ENCODE measurements at regions not wholly inside any gene's neighbourhood (a gene's known extent, or its start where the extent isn't known, plus 50 kb on each side); places are given as distances from the start of the nearest gene placed in this dataset.
"Not testable (repeated sequence)": the region's sequence is repeated elsewhere in the genome, so short reads cannot be mapped to it uniquely, and the experiment has no call there.

DNA sequence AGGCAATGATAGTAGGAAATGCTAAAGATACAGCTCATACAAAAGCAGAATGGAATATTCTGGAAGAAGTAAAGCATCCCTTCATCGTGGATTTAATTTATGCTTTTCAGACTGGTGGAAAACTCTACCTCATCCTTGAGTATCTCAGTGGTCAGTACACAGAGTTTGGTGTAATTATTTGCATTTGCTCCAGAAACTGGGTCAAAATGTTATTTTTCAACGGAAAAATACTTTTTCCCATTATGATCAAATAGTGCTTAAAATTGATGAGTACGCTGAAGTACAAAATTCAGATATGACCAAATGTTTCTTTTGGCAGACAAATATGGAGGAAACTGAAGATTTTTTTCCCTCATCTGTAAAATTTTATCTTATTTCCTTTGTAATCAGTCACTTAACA lies 137.0 kb downstream of the CDRT15L2 start:
- H3K9me3 Mint-ChIP-seq (ENCODE audit: low read depth); H3K36me3 Mint-ChIP-seq (ENCODE audit: low read depth); DNase-seq; ATAC-seq; H3K4me3 Mint-ChIP-seq; CTCF ChIA-PET; POLR2A ChIA-PET; H3K27ac Mint-ChIP-seq; H3K27me3 Mint-ChIP-seq; intact Hi-C loops (cut with DNase I, micrococcal nuclease); H3K4me1 Mint-ChIP-seq: not testable (repeated sequence)

GRCh38 chr17:20721171-20721570 lies 141.6 kb downstream of the CDRT15L2 start:
- intact Hi-C loops (cut with DNase I, micrococcal nuclease) = no loop called here
- Mint-ChIP-seq H3K9me3 (ENCODE audit: low read depth) (no peaks in the 10 kb centered on the region), H3K4me1 (no peaks in the 10 kb centered on the region), H3K36me3 (ENCODE audit: low read depth) (no peaks in the 10 kb centered on the region), H3K27ac (no peak overlapping the region), H3K27me3 (no peaks in the 10 kb centered on the region), H3K4me3 (no peak overlapping the region)
- CTCF ChIA-PET = interaction anchor here (0.5 kb wide), 1 partner anchor 101 kb away, joined by 3 read pairs; no protein-coding TSS in a partner anchor
- POLR2A ChIA-PET = interaction anchor here (0.5 kb wide), 1 partner anchor 17 kb away, joined by 3 read pairs; no protein-coding TSS in a partner anchor
- ATAC-seq = no peak
- DNase-seq = no peak

DNA sequence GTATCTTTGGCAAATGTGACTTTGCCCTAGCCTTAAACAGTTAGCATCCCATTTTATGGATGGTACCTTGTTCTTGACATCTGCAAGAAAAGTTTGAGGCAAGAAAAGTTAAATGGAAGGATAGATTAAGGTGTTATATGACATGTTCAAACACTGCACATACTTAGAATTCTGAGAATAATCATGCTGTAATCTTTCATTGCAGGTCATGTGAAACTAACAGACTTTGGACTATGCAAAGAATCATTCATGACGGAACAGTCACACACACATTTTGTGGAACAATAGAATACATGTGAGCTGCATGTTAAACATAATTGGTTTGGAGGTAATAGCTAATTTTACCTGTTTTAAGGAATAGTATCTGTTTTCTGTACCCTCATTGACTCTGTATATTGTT lies 144.9 kb downstream of the CDRT15L2 start:
- H3K4me1 Mint-ChIP-seq; intact Hi-C loops (cut with DNase I, micrococcal nuclease); CTCF ChIA-PET; H3K36me3 Mint-ChIP-seq (ENCODE audit: low read depth); H3K9me3 Mint-ChIP-seq (ENCODE audit: low read depth); DNase-seq; H3K27me3 Mint-ChIP-seq; ATAC-seq; H3K4me3 Mint-ChIP-seq; POLR2A ChIA-PET; H3K27ac Mint-ChIP-seq: not testable (repeated sequence)

GRCh38 chr17:20727201-20727600 lies 147.7 kb downstream of the CDRT15L2 start:
- DNase-seq; H3K9me3 Mint-ChIP-seq (ENCODE audit: low read depth); H3K27ac Mint-ChIP-seq; H3K27me3 Mint-ChIP-seq; H3K36me3 Mint-ChIP-seq (ENCODE audit: low read depth); POLR2A ChIA-PET; H3K4me3 Mint-ChIP-seq; ATAC-seq; H3K4me1 Mint-ChIP-seq; intact Hi-C loops (cut with DNase I, micrococcal nuclease): not testable (repeated sequence)
- CTCF ChIA-PET = interaction anchor here (0.7 kb wide), 1 partner anchor 13 kb away, joined by 3 read pairs; no protein-coding TSS in a partner anchor

DNA sequence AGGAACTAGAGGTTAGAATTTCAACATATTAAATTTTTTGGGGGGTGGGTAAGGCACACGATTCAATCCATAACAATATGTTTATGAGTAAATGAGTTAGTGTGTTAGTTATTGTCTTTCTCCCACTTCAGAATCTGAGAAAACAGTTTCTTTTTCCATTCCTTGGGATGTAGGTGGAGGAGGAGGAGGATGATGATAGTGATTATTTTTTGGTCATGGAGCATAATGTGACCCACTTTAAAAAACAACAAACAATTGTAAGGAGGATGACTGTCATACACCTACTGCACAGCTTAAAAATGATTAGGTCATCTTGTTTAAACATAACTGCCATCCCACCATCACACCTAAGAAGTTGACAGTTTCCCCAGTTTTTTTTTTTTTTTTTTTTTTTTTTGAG lies 148.7 kb downstream of the CDRT15L2 start:
- H3K27me3 Mint-ChIP-seq = peaks cover 5% of the 10 kb centered on the region

GRCh38 chr17:20731131-20731530 lies 151.6 kb downstream of the CDRT15L2 start:
- H3K4me1 Mint-ChIP-seq; H3K9me3 Mint-ChIP-seq (ENCODE audit: low read depth); H3K4me3 Mint-ChIP-seq; H3K27me3 Mint-ChIP-seq; H3K36me3 Mint-ChIP-seq (ENCODE audit: low read depth); H3K27ac Mint-ChIP-seq; intact Hi-C loops (cut with DNase I, micrococcal nuclease); DNase-seq; ATAC-seq: not testable (repeated sequence)
- CTCF ChIA-PET = interaction anchor here (0.6 kb wide), 1 partner anchor 31 kb away, joined by 4 read pairs; no protein-coding TSS in a partner anchor
- POLR2A ChIA-PET = interaction anchor here (0.6 kb wide), 1 partner anchor 368 kb away, joined by 7 read pairs; no protein-coding TSS in a partner anchor

More for the DNA sequence above, 148.7 kb downstream of the CDRT15L2 start:
- intact Hi-C loops (cut with DNase I, micrococcal nuclease) = no loop called here
- DNase-seq (no peak), ATAC-seq (no peak)
- Mint-ChIP-seq H3K36me3 (ENCODE audit: low read depth) (no peaks in the 10 kb centered on the region), H3K4me1 (no peaks in the 10 kb centered on the region), H3K27ac (no peak overlapping the region), H3K9me3 (ENCODE audit: low read depth) (no peaks in the 10 kb centered on the region), H3K4me3 (no peak overlapping the region)
- CTCF ChIA-PET = no interaction called here
- POLR2A ChIA-PET = no interaction called here

DNA sequence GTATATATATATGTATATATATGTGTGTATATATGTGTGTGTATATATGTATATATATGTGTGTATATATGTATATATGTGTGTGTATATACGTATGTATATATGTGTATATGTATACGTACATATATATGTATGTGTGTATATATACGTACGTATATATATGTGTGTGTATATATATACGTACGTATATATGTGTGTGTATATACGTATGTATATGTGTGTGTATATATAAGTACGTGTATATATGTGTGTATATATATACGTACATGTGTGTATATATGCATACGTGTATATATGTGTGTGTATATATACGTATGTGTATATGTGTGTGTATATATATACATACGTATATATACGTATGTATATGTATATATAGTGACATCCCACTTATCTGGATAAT lies 154.4 kb downstream of the CDRT15L2 start:
- Mint-ChIP-seq H3K27ac (no peak overlapping the region), H3K36me3 (ENCODE audit: low read depth) (no peaks in the 10 kb centered on the region), H3K27me3 (peaks cover 5% of the 10 kb centered on the region), H3K9me3 (ENCODE audit: low read depth) (no peaks in the 10 kb centered on the region), H3K4me3 (no peak overlapping the region), H3K4me1 (no peaks in the 10 kb centered on the region)
- ChIA-PET POLR2A (no interaction called here), CTCF (no interaction called here)
- intact Hi-C loops (cut with DNase I, micrococcal nuclease) = no loop called here
- DNase-seq (no peak), ATAC-seq (no peak)

DNA sequence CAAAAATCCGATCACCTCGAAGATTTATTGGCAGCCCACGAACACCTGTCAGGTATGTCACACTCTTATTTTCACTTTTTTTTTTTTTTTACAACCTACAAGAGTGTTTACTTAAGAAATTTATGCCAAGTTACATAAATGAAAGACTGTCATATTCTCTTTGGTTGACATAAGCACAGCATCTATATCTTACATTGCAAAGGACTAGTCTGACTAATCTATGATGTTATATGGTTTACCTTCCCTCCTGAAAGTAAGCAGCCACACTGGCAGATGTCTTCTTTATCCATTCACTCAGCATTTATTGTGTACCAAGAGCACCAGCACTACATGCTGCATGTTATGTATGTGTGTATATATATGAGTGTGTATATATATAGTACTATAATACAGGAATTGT lies 156.3 kb downstream of the CDRT15L2 start:
- POLR2A ChIA-PET = no interaction called here
- DNase-seq (no peak), ATAC-seq (no peak)
- intact Hi-C loops (cut with DNase I, micrococcal nuclease) = no loop called here
- CTCF ChIA-PET = no interaction called here
- Mint-ChIP-seq H3K9me3 (ENCODE audit: low read depth) (no peaks in the 10 kb centered on the region), H3K4me1 (no peaks in the 10 kb centered on the region), H3K27ac (no peak overlapping the region), H3K27me3 (peaks cover 5% of the 10 kb centered on the region), H3K4me3 (no peak overlapping the region), H3K36me3 (ENCODE audit: low read depth) (no peaks in the 10 kb centered on the region)

DNA sequence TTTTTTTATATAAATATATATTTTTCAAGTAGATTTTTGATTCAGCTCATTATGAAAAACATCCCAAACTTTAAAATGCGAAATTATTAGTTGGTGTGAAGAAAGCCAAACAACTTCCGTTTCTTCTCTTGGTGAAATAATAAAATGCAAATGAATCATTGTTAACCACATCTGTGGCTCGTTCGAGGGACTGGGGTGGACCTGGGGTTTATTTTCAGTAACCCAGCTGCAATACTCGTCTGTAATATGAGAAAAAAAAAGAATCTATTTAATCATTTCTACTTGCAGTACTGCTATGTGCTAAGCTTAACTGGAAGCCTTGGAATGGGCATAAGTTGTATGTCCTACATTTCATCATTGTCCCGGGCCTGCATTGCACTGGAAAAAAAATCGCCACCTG lies 158.1 kb downstream of the CDRT15L2 start:
- H3K4me1 Mint-ChIP-seq; DNase-seq; POLR2A ChIA-PET; H3K27ac Mint-ChIP-seq; intact Hi-C loops (cut with DNase I, micrococcal nuclease); CTCF ChIA-PET; H3K4me3 Mint-ChIP-seq; H3K9me3 Mint-ChIP-seq (ENCODE audit: low read depth); ATAC-seq; H3K27me3 Mint-ChIP-seq; H3K36me3 Mint-ChIP-seq (ENCODE audit: low read depth): not testable (repeated sequence)

- H3K4me3 Mint-ChIP-seq = no peak overlapping the region
- no peaks in the 10 kb centered on the region for H3K9me3 Mint-ChIP-seq (ENCODE audit: low read depth)
- intact Hi-C loops (cut with DNase I, micrococcal nuclease) = no loop called here
- POLR2A ChIA-PET = no interaction called here
- no peaks in the 10 kb centered on the region for H3K4me1 Mint-ChIP-seq
- H3K36me3 Mint-ChIP-seq (ENCODE audit: low read depth) = no peaks in the 10 kb centered on the region
- CTCF ChIA-PET = no interaction called here
- DNase-seq (no peak), ATAC-seq (no peak)
- no peak overlapping the region for H3K27ac Mint-ChIP-seq
- peaks cover 1% of the 10 kb centered on the region for H3K27me3 Mint-ChIP-seq
These were observed 191.6 kb downstream of the CDRT15L2 start for GRCh38 chr17:20771104-20771503.

- no peaks in the 10 kb centered on the region for H3K9me3 Mint-ChIP-seq (ENCODE audit: low read depth)
These were observed 195.1 kb downstream of the CDRT15L2 start for GRCh38 chr17:20774472-20775135.

DNA sequence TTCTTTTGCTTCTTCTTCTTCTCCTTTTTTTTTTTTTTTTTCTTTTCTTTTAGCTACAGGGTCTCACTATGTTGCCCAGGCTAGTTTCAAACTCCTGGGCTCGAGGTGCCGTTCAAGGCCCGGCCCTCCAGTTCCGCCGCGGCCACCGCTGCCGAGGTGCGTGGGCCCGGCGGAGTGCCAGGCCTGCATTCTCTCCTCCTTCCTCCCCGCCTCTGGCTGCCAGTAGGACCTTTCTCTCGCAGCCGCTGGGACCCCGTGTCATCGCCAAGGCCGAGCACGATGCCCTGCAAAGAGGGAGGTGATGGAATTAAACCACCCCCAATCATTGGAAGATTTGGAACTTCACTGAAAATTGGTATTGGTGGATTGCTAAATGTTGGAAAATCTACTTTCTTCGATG lies 195.8 kb downstream of the CDRT15L2 start:
- Mint-ChIP-seq H3K4me3 (no peak overlapping the region), H3K27ac (no peak overlapping the region), H3K27me3 (no peaks in the 10 kb centered on the region), H3K4me1 (no peaks in the 10 kb centered on the region), H3K9me3 (ENCODE audit: low read depth) (no peaks in the 10 kb centered on the region), H3K36me3 (ENCODE audit: low read depth) (no peaks in the 10 kb centered on the region)
- intact Hi-C loops (cut with DNase I, micrococcal nuclease) = no loop called here
- ATAC-seq (no peak), DNase-seq (no peak)
- ChIA-PET POLR2A (no interaction called here), CTCF (no interaction called here)

More at GRCh38 chr17:20774472-20775135, 195.1 kb downstream of the CDRT15L2 start:
- CTCF ChIA-PET = no interaction called here
- intact Hi-C loops (cut with DNase I, micrococcal nuclease) = no loop called here
- no peak overlapping the region for H3K4me3 Mint-ChIP-seq
- H3K4me1 Mint-ChIP-seq = no peaks in the 10 kb centered on the region
- DNase-seq = no peak
- H3K27me3 Mint-ChIP-seq = no peaks in the 10 kb centered on the region
- no peaks in the 10 kb centered on the region for H3K36me3 Mint-ChIP-seq (ENCODE audit: low read depth)
- no peak overlapping the region for H3K27ac Mint-ChIP-seq
- no peak for ATAC-seq
- POLR2A ChIA-PET = no interaction called here

All from activated CD4-positive, alpha-beta T cell treated with anti-CD3 and anti-CD28 coated beads for 36 hours (primary cell).